DND-41 (cell line): ENCODE measurements at regions not wholly inside any gene's neighbourhood (a gene's known extent, or its start where the extent isn't known, plus 50 kb on each side); places are given as distances from the start of the nearest gene placed in this dataset.

ENCODE experiments used
- ATAC-seq: fragments of 200-7000 bp; cut with Tn5 transposase; 3 replicates; pipeline ENCODE4 v1.9.1; 2021; ENCODE audit warnings: low read depth; ENCODE audit not compliant: insufficient read depth
- DNase-seq: peaks from one replicate; pipeline ENCODE4 v3.0.0-alpha.2; 2020
- H2AFZ ChIP-seq: 2 replicates; pipeline ENCODE4 v1.6.0; 2012; ENCODE audit warnings: low read depth, low read length
- H3K27ac ChIP-seq: 2 replicates; pipeline ENCODE4 v1.5.1; 2012; ENCODE audit warnings: low read length, inconsistent platforms
- H3K27me3 ChIP-seq: fragments of 200-600 bp; sonication (generic); 2 replicates; pipeline ENCODE4 v1.6.0; 2012; ENCODE audit warnings: low read length, mild to moderate bottlenecking, inconsistent platforms; ENCODE audit not compliant: insufficient read depth, poor library complexity
- H3K36me3 ChIP-seq: 2 replicates; pipeline ENCODE4 v1.5.1; 2012; ENCODE audit warnings: low read length, inconsistent platforms; ENCODE audit not compliant: insufficient read depth
- H3K4me1 ChIP-seq: 2 replicates; pipeline ENCODE4 v1.5.1; 2012; ENCODE audit warnings: mild to moderate bottlenecking, low read length; ENCODE audit not compliant: insufficient read depth
- H3K4me2 ChIP-seq: 2 replicates; pipeline ENCODE4 v1.6.0; 2012; ENCODE audit warnings: mild to moderate bottlenecking, moderate library complexity, low read length, inconsistent platforms; ENCODE audit not compliant: insufficient read depth
- H3K4me3 ChIP-seq, 2 experiments: fragments of 200-600 bp in 1 of 2; shearing (Covaris generic) in 1 of 2; 2 replicates each; pipeline ENCODE4 v1.5.1; 2012 to 2016; ENCODE audit warnings: inconsistent platforms in 2 of 2, low read length in 2 of 2, mild to moderate bottlenecking in 2 of 2, low read depth in 1 of 2, moderate library complexity in 1 of 2
- H3K79me2 ChIP-seq: 2 replicates; pipeline ENCODE4 v1.6.0; 2012; ENCODE audit warnings: low read length, inconsistent platforms; ENCODE audit not compliant: insufficient read depth
- H3K9ac ChIP-seq: 2 replicates; pipeline ENCODE4 v1.6.0; 2012; ENCODE audit warnings: low read depth, mild to moderate bottlenecking, inconsistent platforms, low read length, moderate library complexity
- H3K9me3 ChIP-seq: 2 replicates; pipeline ENCODE4 v1.5.1; 2012; ENCODE audit warnings: low read length, moderate library complexity, mild to moderate bottlenecking, inconsistent platforms; ENCODE audit not compliant: insufficient read depth, severe bottlenecking
- H4K20me1 ChIP-seq: 2 replicates; pipeline ENCODE4 v1.6.0; 2012; ENCODE audit warnings: low read length; ENCODE audit not compliant: insufficient read depth
- CTCF ChIP-seq: IDR thresholded peaks from 2 replicates; pipeline ENCODE4 v1.5.1; 2012; ENCODE audit warnings: borderline replicate concordance, low read length, moderate library complexity, mild to moderate bottlenecking; ENCODE audit not compliant: poor library complexity, severe bottlenecking; ENCODE audit errors: extremely low read depth
- EZH2 ChIP-seq: IDR thresholded peaks from 3 replicates; pipeline ENCODE4 v1.6.1; 2012; ENCODE audit warnings: borderline replicate concordance, low read depth, mild to moderate bottlenecking, moderate library complexity, low read length, inconsistent platforms; ENCODE audit not compliant: severe bottlenecking

GRCh38 chr1:177817937-177818875 lies 151.7 kb downstream of the SEC16B start:
- H3K27me3 ChIP-seq = no peaks in the 10 kb centered on the region
- no peak overlapping the region for H3K9ac ChIP-seq
- H3K36me3 ChIP-seq = no peaks in the 10 kb centered on the region
- H3K27ac ChIP-seq = no peak overlapping the region
- no peaks in the 10 kb centered on the region for H3K79me2 ChIP-seq
- no peak overlapping the region for H3K4me2 ChIP-seq
- TF ChIP-seq CTCF = no peak
- no peak for TF ChIP-seq EZH2
- no peak overlapping the region for H3K4me3 ChIP-seq
- no peaks in the 10 kb centered on the region for H4K20me1 ChIP-seq
- no peaks in the 10 kb centered on the region for H3K4me1 ChIP-seq
- ATAC-seq (no peak), DNase-seq (no peak)
- no peak overlapping the region for H2AFZ ChIP-seq
- no peaks in the 10 kb centered on the region for H3K9me3 ChIP-seq

GRCh38 chr1:177812650-177813049 lies 157.2 kb downstream of the SEC16B start:
- Histone ChIP-seq H2AFZ (no peak overlapping the region), H3K9me3 (peaks cover 4% of the 10 kb centered on the region), H3K36me3 (no peaks in the 10 kb centered on the region), H4K20me1 (no peaks in the 10 kb centered on the region), H3K79me2 (no peaks in the 10 kb centered on the region), H3K27me3 (no peaks in the 10 kb centered on the region), H3K4me1 (no peaks in the 10 kb centered on the region), H3K4me2 (no peak overlapping the region), H3K4me3 (no peak overlapping the region), H3K9ac (no peak overlapping the region), H3K27ac (no peak overlapping the region)
- no peak for TF ChIP-seq CTCF
- no peak for TF ChIP-seq EZH2
- DNase-seq (no peak), ATAC-seq (no peak)

- no peaks in the 10 kb centered on the region for H4K20me1 ChIP-seq
- DNase-seq (no peak), ATAC-seq (no peak)
- H3K9me3 ChIP-seq = peaks cover 4% of the 10 kb centered on the region
- TF ChIP-seq CTCF (no peak), EZH2 (no peak)
- no peaks in the 10 kb centered on the region for H3K36me3 ChIP-seq
- H3K9ac ChIP-seq = no peak overlapping the region
- H3K4me3 ChIP-seq = no peak overlapping the region
- no peaks in the 10 kb centered on the region for H3K4me1 ChIP-seq
- H3K27me3 ChIP-seq = no peaks in the 10 kb centered on the region
- no peak overlapping the region for H3K4me2 ChIP-seq
- no peaks in the 10 kb centered on the region for H3K79me2 ChIP-seq
- H2AFZ ChIP-seq = no peak overlapping the region
- H3K27ac ChIP-seq = no peak overlapping the region
These were observed 157.7 kb downstream of the SEC16B start for GRCh38 chr1:177812144-177812543.
